GM12892 (cell line): ENCODE measurements at regions not wholly inside any gene's neighbourhood (a gene's known extent, or its start where the extent isn't known, plus 50 kb on each side); places are given as distances from the start of the nearest gene placed in this dataset.

Source experiments
- POLR2A ChIP-seq: IDR thresholded peaks from 2 replicates; pipeline ENCODE4 v1.6.1; 2011; ENCODE audit warnings: low read depth, low read length, control low read depth
- POLR2AphosphoS5 ChIP-seq: IDR thresholded peaks from 2 replicates; pipeline ENCODE4 v1.6.1; 2011; ENCODE audit warnings: low read depth, low read length, control low read depth
- TAF1 ChIP-seq: IDR thresholded peaks from 2 replicates; pipeline ENCODE4 v1.6.1; 2011; ENCODE audit warnings: low read depth, mild to moderate bottlenecking, control low read depth, low read length, borderline replicate concordance

- no peak for TF ChIP-seq POLR2AphosphoS5
- TF ChIP-seq TAF1, result no peak
- TF ChIP-seq POLR2A, result no peak
Observed at GRCh38 chr7:46389146-46389545, 468.1 kb upstream of the IGFBP3 start.
